Brain pericyte (primary cell): ENCODE measurements at regions not wholly inside any gene's neighbourhood (a gene's known extent, or its start where the extent isn't known, plus 50 kb on each side); places are given as distances from the start of the nearest gene placed in this dataset.

Experiments
- DNase-seq: peaks from one replicate; pipeline ENCODE4 v3.0.0-alpha.2; 2012; ENCODE audit warnings: low read depth, low spot score

DNA sequence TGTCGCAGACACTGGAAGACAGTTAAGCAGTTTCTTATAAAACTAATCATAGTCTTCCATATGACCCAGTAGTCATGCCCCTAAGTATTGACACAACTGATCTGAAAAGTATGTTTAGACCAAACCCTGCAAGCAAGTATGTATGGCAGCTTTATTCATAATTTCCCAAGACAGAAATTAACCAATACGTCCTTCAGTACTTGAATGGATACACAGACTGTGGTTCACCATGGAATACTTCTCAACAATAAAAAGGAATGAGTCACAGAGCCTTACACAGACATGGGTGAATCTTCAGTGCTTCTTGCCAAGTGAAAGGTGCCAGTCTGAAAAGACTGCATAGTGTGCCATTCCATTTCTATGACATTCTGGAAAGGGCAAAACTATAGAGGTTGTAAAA is 50.2 kb upstream of the AKR1E2 start:
- no peak for DNase-seq

DNA sequence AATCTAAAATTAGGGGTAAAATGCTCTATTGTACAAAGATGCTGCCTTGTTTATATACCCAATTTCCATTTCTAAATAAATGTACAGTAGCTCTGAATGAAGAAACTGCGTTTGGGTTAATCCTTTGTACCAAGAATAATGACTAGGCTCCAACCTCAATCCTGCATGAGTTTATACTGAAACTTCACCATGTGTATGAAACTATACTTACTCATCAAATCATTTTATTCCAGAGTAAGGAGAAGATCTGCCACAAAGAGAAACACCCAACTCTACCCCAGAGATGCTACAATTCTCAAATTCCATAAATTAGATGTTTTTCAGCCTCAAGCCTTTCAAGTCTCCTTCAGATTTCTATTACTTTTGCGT is 53.8 kb upstream of the AKR1E2 start:
- DNase-seq = no peak

- DNase-seq = no peak
Observed at GRCh38 chr10:4771554-4772201, 54.3 kb upstream of the AKR1E2 start.

- DNase-seq = peak; percentile 72
Observed at GRCh38 chr10:4770801-4771553, 55.0 kb upstream of the AKR1E2 start.

DNA sequence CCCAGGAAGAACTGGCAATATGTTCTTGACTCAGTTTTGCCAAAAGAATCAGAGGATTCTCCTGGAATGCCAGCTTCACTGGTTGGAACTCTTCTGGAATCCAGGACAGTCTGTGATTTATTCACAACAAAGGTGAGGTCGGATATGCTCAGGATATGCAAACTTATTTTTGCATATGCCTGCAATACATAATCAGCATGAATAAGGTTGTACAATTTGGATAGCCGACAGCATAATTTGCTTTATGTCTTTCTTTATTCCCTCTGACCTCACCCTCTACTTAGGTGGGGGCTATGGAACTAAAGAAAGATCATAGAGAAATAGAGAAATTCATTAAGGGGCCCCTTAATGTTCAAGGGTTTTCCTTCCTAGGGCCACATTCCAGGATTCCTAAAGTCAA is 57.6 kb upstream of the AKR1E2 start:
- no peak for DNase-seq

- no peak for DNase-seq
Observed at GRCh38 chr10:4767033-4767814, 58.8 kb upstream of the AKR1E2 start.

DNA sequence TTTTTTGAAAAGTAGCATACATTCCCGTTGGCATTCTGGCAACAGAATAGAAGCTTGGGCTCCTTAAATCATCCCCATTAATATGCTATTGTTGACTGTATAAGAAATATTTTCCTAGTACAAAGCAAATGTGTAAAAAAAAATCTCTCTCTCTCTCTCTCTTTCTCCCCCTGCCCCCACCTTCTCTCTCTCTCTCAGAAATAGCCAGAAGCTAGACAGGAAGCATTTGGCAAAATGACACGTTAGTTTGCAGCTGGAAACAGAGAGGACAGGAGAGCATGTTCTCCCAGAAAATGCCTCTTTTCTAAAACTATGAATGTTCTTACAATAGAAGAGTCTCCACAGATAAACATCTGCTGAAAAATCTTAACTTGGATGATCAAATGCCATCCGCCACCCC is 59.6 kb upstream of the AKR1E2 start:
- no peak for DNase-seq

GRCh38 chr10:4765428-4765827 is 60.6 kb upstream of the AKR1E2 start:
- DNase-seq = no peak

- DNase-seq = no peak
Observed at GRCh38 chr10:4763960-4764428, 62.0 kb upstream of the AKR1E2 start.

DNA sequence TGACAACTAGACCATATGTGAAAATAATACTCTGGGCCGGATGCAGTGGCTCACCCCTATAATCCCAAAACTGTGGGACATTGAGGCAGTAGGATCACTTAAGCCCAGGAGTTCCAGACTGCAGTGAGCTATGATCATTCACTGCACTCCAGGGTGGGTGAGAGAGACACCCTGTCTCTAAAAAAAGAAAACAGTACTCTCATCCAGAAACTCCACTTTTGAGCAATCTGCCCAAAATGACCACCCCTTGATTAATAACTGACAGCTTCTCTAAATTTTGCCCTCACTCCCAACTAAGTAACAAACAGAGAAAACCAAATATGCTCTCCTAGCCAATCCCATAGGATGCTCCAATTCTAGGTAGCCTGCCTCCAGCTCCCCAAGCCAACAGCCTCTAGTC is 62.5 kb upstream of the AKR1E2 start:
- DNase-seq = no peak

DNA sequence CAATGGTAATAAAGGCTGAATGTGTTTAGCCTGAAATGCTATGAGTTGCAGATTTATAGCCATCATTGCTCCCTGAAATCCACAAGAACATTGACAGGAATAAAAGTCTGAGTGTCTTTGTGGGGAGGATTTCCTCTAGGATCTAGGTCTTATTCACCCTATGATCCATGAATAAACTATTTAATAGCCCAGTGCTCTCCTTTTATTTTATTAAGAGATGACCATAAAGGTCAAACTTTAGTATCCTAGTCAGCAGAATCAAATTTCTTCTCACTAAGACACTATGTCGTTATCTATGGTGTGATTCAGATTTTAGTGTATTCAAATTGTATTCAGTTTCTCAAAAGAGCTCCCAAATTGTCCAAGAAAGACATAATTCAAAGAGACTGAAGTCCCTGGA is 67.8 kb upstream of the AKR1E2 start:
- DNase-seq = no peak

DNA sequence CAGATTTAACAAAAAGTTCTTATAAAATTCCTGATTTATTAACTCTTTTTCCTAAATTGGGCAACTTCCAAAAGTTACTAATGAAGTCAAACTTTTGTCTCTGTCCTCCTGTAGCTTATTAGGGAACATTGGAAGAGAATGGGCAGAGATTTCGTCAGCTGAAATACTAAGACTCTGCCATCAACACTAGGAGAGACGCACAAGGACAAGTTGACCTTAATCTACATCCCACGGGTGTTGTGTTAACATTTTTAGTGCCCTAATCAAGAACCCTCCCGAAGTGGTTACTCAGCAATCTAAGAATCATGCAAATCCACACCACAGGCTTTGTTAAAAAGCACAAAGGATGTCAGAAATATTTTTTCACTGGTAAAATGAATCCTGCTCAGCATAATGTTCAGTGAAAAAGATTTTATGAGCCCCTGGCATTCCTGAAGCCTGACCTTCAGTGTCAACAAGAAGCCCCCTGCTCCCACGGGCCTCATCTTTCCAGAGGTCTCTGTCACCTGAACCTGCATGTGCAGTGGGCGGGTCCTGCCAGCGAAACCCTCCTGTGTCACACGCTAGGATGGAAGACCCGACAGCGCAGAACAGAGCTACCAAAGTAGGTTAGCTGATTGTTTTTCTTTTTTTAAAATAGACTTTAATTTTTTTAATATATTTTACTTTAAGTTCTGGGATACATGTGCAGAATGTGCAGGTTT is 70.6 kb upstream of the AKR1E2 start:
- DNase-seq = no peak

GRCh38 chr10:4754143-4754542 is 71.9 kb upstream of the AKR1E2 start:
- no peak for DNase-seq

- DNase-seq = no peak
Observed at GRCh38 chr10:4751211-4751610, 74.8 kb upstream of the AKR1E2 start.

DNA sequence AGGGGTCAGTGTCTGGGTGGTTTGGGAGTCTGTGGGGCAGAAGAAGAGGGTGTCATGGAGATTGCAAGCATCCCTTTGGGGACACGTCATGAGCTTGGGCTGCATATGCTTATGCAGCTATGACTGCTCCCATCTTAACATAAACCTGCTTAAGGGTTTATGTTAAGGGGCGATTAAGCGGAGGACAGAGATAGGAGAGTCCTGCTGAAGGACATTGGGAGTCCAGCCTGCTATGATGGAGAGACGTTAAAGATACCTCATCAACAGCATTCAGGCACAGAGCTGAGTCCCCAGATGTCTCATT is 76.8 kb upstream of the AKR1E2 start:
- DNase-seq = no peak

DNA sequence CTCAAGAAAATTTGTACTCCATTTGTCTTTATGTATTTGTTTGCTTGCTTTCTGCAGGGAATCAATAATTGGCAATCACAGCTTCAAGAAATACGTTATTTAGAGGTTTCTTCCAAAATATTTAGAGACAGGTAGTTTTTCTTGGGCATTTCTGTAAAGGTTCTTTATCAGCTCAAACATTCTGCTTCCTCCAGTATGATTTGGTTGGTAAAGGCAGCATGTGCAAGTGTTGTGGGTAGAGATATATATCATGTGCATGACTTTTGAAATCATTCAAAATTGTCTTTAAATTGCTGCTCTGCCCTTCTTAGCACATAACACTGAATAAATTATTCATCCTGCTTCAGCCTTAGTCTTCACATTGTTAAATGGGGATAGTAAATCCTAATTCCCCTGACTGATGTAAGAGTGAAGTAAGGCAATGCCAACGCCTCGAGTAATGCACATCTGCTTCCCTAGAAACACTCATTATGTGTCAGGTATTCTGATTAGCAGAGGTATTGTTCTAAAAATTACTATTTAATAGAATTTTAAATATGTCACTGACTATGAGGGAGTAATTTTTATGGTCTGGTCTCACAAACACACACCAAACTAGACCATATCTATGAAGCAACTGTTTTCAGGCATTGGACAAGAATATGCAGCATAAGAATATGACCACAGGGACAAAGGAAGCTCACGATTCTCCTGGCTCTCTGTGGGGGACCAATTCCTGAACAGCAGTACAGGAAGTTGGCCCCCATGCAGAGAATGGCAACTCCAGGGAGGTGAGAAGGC is 77.3 kb upstream of the AKR1E2 start:
- DNase-seq = no peak

- no peak for DNase-seq
Observed at GRCh38 chr10:4742217-4742616, 83.8 kb upstream of the AKR1E2 start.

DNA sequence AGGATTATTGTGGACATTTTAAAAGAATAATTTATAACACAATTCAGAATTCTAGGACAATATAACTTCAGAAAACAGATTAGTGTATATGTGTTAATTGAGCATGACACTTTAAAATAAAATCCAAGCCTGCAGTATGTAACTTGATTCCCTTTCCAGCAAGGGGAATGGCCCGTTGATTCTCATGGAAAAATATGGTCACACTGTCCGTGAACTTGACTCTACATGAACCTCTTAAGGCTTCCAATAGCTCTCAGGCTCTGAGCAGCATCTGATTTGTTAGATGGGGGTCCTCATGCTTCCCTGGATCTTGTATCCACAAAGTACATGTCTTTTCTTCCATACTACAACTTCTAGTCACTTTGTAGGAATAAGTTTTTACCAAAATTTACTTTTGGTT is 85.5 kb upstream of the AKR1E2 start:
- DNase-seq = no peak

DNA sequence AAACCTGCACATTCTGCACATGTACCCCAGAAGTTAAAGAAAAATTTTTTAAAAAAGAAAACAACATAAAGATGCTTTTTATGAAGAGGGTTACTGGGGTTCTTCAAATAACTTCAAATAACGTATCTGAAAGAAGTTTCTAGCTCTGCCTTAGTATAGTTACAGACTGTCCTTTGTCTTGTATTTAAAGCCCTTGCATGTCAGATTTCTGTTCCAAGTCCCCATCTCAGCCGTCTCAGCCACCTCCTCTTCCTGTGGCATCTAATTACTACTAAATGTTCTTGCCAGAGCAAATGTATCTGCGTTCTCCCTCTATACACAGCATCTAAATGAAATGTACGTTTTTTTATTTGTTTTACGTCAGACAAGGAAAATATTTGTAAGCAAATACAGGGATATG is 89.4 kb upstream of the AKR1E2 start:
- no peak for DNase-seq

- DNase-seq = no peak
Observed at GRCh38 chr10:4736183-4736582, 89.8 kb upstream of the AKR1E2 start.

DNA sequence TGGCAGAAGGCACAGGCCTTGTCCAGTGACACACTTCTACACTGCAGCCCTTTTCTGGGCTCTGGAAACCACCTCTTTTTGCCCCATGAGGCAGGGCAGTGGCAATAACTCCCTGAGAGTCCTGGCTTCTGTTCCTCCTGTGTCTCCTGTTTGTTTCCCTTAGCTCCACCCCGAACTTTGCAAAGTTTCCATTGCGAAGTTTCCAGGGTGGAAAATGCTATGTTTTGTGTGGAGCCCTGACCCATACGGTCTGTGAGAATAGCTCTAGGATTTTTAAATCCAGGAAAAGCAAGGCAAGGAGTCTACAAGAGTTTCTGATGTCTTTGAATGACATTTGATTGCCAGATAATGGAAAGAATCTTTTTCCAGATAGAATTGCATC is 92.2 kb upstream of the AKR1E2 start:
- no peak for DNase-seq
